NCI-H146 (cell line): ENCODE measurements at regions not wholly inside any gene's neighbourhood (a gene's known extent, or its start where the extent isn't known, plus 50 kb on each side); places are given as distances from the start of the nearest gene placed in this dataset.
"Not testable (repeated sequence)": the region's sequence is repeated elsewhere in the genome, so short reads cannot be mapped to it uniquely, and the experiment has no call there.

ENCODE experiments used
- DNase-seq: peaks from one replicate; lab custom pipeline; 2025; lab: John Stamatoyannopoulos, UW

DNA sequence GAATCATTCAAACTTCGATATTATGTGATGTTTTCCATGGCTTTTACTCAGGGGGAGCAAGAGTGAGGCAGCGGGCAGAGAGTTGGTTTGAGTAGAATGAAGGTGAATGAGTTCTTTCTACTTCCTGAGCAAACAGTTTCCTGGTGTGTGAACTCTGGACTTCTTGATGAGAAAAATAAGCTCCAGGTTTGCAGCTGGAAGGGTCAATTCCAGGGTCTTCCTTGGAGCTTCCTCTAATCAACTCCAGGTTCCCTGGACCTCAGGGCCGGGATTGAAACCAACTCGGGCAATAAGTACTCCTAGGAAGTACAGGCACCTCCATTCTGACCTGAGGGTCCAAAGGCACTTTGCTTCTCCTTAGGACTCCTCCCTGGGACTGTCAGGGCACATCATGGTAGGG is 243.6 kb upstream of the ONECUT1 start:
- DNase-seq, result no peak

DNA sequence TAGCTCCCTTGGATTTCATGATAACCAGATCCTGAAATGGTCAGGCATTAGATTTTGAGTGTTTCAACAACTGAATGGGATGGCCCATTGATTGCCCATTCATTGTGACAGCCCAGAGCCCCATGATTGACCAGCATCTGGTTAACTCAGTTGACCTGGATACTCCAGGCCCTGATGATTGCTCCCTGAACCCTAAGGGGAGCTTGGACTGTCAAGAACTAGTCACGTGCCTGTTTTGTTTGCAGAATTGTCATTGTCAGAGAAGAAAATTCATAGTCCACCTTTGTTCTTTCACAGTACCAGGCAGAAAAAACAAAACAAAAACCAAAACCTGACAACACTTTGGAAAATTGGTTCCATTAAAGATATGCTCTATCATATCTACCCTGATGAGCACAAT is 241.3 kb upstream of the ONECUT1 start:
- DNase-seq, result peak; percentile 14

- DNase-seq, result no peak
Observed at GRCh38 chr15:53022788-53023187, 232.7 kb upstream of the ONECUT1 start.

- no peak for DNase-seq
Observed at GRCh38 chr15:53013329-53013728, 223.2 kb upstream of the ONECUT1 start.

GRCh38 chr15:53011779-53012178 is 221.6 kb upstream of the ONECUT1 start:
- DNase-seq, result not testable (repeated sequence)

- DNase-seq, result no peak
Observed at GRCh38 chr15:53009093-53009492, 219.0 kb upstream of the ONECUT1 start.

DNA sequence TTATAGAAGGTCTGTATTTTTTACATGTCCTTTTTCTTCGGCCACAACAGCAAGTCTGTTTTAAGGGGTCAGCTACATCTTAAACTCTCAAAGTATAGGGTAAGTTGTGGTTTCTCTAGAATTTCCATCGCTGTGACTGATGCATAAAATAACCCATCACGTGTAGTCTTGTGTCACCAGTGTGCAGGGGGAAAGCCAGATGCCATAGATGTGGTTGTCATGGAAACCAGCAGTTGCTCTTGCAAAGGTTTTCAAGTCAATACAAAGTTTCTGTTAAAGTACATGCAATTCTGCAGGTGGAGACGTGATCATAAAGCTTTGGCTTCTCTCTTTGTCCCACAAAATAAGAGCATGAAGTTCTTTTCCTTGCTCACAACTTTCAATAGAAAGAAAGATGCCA is 210.3 kb upstream of the ONECUT1 start:
- no peak for DNase-seq

DNA sequence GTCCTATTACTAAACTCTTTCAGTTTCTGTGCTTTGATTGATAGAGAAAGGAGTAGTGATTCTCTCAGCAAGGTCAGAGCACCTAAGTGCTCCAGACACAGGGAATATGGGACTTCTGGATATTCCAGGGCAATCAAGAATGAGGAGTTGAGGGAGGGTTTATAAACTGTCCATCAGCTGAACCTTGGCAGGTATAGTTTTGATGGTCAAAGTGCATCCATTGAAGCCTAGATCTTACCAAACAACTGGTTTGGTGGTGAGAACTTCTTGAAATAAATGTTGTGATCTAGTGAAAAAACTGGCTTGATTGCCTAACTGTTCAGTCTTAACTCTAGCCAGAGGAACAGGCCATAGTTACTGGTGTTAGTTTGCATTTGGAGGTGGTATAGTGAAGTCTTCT is 207.0 kb upstream of the ONECUT1 start:
- DNase-seq, result no peak

DNA sequence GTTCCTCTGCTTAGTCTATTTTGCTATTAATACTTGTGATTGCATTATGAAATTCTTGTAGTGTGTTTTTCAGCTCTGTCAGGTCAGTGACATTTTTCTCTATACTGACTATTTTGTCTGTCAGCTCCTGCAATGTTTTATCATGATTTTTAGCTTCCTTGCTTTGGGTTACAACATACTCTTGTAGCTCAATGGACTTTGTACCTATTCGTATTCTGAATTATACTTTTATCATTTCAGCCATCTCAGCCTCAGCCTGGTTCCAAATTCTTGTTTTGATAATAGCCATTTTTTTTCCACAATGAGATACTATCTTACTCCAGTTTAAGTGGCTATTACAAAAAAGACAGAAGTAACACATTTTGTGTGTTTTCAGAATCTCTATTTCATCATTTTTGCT is 204.2 kb upstream of the ONECUT1 start:
- no peak for DNase-seq

DNA sequence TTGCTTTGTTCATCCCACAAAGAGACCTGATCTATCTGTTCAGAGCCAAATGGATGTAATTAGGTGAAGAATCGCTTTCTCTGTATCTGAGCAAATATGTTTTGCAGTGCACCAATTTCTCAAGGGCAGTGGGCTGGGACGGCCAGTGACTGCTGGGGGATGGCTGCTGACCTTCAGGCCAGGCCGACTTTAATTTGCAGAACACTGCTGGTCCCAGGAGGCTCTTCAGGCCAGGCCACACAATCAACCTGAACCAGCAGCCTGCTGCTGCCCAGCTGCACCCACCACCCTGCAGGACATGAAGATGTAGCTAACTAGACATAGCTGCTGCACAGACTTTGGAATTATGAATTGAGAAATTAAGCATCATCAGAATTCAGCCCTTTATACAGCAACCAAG is 194.4 kb upstream of the ONECUT1 start:
- DNase-seq, result peak; percentile 12

GRCh38 chr15:52980446-52980845 is 190.3 kb upstream of the ONECUT1 start:
- DNase-seq, result no peak

DNA sequence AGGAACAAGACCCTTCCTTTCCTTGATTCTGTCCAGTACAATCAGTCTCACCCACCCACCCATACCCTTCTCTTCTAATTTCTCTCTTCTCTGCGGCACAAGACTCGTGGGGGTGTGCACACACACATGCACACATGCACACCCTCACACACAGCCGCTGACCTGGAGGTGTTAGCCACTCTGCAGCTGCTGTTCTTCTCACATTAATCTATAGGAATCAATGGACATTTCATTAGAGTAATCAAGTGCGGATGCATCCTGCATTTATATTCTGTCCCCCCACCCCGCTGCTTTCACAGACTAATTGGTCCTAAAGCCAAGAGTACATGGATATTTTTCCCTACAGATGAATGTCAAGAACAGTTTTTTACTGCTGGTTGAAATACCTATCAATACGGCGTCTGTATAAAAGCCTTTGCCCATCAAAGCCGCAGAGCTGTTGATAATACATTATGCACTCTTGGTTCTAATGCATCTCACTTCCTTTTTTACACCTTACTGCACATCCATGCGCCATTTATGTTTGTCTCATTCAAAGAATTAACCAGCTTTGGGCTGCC is 186.5 kb upstream of the ONECUT1 start:
- DNase-seq, result no peak

DNA sequence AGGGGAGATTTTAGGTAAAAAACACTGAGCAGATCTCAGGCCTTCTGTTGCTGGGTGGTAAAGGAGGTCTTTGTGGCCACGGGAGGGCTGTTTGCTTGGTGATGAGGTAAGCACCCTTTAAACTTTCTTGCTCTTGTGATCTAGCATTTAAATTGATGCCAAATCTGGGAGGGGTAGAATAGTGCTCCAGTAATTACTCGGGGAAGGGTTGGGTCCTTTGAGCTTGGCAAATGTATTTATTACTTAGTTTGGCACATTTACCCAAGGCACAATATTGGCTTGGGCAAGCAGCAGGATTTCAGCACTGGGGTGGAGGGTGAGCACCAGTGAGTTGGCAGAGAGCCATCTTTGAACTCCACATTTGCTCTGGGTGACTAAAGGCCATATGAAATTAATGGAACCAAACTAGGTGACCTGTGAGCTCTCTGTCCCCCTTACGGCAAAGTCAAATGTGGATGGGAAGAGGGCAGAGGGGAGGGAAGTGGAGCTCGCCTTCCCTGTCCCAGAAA is 185.9 kb upstream of the ONECUT1 start:
- DNase-seq, result no peak

- no peak for DNase-seq
Observed at GRCh38 chr15:52963865-52964264, 173.7 kb upstream of the ONECUT1 start.

- no peak for DNase-seq
Observed at GRCh38 chr15:52960283-52960682, 170.1 kb upstream of the ONECUT1 start.

DNA sequence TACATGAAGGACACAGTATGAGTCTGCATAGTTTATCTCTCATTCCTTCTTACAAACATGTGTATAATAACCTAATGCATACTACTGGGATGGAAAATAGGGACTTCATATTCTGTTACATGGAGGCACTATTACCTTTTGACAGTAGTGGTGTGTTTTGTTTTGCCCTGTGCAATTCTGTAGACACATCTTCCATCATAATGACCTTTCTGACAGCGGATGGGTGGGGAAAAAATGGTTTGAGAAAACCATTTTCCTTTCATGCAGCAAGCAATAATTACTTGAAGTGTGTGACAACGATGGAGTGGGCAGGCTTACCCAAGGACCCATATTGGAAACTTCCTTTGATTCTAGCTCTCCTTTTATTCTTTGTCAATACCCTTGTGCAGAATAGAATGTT is 153.6 kb upstream of the ONECUT1 start:
- DNase-seq, result no peak

- no peak for DNase-seq
Observed at GRCh38 chr15:52936489-52936888, 146.4 kb upstream of the ONECUT1 start.

- DNase-seq, result no peak
Observed at GRCh38 chr15:52925130-52925529, 135.0 kb upstream of the ONECUT1 start.

DNA sequence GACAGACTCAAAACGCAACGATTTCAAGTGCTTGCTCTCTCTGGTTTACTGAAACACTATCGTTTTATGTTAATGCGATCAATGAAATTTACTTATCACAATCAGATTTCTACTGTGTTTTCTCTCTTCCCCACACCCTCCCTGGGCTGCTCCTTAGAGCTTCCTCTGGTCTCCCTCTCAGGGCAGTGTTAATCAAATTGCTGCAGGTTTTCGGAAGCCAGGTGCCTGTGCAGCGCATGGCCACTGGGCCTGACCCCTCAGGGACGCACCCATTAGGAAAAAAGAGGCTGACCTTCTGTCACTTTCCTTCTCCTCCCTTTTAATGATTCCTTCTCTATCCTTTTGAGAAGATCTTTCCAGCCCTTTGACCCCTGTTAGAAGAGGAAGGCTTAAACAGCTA is 134.5 kb upstream of the ONECUT1 start:
- no peak for DNase-seq

DNA sequence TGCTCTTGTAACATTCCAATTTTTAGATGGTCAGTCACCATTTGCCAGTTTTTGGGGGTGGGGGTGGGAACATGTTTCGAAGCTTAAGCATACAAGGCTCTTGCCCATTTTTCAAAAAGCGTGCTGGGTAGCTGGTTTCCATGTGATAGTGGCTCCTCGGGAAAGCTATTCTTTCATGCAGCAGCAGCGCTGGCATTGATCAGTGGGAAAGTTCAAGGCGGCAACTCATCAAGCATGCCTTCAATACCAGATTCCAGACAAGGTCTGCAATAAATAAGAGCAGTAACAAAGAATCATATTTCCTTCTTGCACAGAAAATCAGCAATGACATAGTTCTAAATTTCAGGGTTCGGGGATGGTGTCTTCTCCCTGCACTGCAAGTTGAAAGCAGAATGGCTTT is 133.5 kb upstream of the ONECUT1 start:
- DNase-seq, result no peak

DNA sequence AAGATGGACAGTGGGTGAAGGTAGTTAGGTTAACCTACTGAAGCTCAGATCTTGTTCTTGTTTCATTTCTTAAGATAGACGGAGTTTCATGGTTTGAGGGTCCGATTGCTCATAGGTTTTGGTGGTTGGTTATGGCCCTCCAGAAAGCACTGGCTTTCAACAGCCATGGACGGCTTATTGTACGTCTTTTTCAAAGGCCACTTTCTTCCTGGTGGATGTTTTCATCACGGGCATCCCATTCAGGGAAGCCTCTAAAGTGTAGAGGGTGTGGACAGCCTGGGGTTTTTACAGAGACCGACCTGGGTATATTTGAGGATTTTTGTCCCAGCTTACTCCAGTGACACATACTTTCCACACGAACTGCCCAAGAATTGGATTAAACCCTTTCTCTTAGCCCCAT is 132.7 kb upstream of the ONECUT1 start:
- DNase-seq, result no peak

- DNase-seq, result no peak
Observed at GRCh38 chr15:52912172-52912571, 122.0 kb upstream of the ONECUT1 start.

DNA sequence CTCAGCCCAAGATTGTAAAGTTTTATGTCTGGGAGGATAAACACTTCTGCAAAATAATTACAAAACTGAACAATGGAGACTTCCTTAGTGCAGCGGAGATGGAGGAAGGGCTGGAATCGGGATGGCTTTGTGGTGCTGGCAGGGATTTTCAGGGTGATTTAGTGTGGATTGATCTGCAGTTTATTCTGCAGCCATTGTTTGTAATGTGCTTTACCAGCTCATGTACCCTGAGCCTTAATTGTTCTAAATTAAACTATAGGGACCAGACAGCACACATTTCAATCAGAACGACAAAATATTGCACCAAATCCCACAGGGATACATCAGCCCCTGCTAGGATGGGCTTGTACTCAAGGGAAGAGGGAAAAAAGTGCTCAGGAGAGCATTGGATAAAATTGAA is 103.2 kb upstream of the ONECUT1 start:
- no peak for DNase-seq

- no peak for DNase-seq
Observed at GRCh38 chr15:52879904-52880303, 89.8 kb upstream of the ONECUT1 start.

- peak; percentile 34 for DNase-seq
Observed at GRCh38 chr15:52879145-52879544, 89.0 kb upstream of the ONECUT1 start.
